ENCODE measurements at regions not wholly inside any gene's neighbourhood (a gene's known extent, or its start where the extent isn't known, plus 50 kb on each side); places are given as distances from the start of the nearest gene placed in this dataset.
"Not testable (repeated sequence)": the region's sequence is repeated elsewhere in the genome, so short reads cannot be mapped to it uniquely, and the experiment has no call there.

DNA sequence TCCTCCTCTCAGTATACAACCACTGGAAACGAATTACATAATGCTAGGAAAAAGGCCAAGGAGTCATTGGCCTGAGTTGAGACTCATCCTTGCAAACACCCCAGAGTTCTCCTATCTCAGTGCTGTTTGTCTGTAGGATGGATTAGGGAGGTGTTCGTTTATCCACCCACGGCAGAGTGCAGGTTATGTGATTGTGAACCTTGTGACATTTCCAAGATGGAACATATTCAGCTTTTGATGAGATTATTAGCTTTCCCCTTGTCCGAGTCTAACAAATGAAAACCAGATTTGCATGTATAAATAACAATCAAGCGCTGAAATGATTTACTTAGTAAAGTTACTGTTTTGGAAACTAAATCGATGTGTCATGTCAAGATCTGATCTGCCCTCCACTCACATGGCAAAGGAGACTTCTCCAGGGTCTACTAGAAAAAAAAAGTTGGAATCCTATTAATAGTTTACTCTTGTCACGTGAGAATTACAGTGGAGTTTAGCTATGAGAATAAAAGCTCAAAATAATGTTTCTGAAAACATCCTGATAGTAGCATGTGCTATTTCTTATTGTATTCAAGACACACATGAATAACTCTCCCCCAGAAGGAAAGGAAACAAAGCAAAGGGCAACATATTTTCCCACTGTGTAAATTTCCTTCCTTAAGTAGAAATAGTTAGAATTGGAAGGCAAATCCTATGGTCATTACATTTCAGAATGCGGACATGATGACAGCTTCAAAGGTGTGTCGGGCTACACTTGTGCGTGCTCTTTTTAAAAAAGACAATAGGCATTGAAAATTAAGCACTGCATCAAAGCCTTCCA lies 600.4 kb downstream of the EBF1 start:
- no peak for DNase-seq (ENCODE audit: extremely low spot score, unreplicated experiment)
- Mint-ChIP-seq H3K27me3 (ENCODE audit: unreplicated experiment) (no peaks in the 10 kb centered on the region), H3K4me1 (ENCODE audit: unreplicated experiment) (peaks cover 10% of the 10 kb centered on the region), H3K9me3 (ENCODE audit: unreplicated experiment) (no peaks in the 10 kb centered on the region), H3K36me3 (ENCODE audit: unreplicated experiment) (no peaks in the 10 kb centered on the region), H3K27ac (ENCODE audit: unreplicated experiment) (peak overlapping the region; percentile 15), H3K4me3 (ENCODE audit: unreplicated experiment) (no peak overlapping the region)
- TF ChIP-seq, protein P1, sequence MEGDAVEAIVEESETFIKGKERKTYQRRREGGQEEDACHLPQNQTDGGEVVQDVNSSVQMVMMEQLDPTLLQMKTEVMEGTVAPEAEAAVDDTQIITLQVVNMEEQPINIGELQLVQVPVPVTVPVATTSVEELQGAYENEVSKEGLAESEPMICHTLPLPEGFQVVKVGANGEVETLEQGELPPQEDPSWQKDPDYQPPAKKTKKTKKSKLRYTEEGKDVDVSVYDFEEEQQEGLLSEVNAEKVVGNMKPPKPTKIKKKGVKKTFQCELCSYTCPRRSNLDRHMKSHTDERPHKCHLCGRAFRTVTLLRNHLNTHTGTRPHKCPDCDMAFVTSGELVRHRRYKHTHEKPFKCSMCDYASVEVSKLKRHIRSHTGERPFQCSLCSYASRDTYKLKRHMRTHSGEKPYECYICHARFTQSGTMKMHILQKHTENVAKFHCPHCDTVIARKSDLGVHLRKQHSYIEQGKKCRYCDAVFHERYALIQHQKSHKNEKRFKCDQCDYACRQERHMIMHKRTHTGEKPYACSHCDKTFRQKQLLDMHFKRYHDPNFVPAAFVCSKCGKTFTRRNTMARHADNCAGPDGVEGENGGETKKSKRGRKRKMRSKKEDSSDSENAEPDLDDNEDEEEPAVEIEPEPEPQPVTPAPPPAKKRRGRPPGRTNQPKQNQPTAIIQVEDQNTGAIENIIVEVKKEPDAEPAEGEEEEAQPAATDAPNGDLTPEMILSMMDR (IDR thresholded peaks at IDR 0.05): no peak

DNA sequence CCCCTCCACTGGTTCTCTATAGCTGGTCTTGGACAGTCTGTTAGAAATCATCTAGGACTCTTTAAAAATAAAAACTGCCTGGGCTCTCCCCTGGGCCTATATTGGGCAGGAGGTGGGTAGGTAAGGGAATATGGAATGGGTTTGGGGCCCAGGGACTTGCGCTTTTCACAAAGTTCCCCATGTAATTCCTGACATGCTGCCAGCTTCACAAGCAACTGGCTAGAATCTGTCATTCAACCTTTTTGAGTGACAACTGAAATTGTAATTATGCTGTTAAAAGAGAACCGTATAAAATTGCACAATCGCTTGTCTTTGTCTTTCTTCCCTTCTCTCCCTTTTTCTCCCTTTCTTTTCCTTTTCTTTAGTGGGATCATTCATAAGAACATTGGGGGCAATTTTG lies 603.1 kb downstream of the EBF1 start:
- peaks cover 28% of the 10 kb centered on the region for H3K4me1 Mint-ChIP-seq (ENCODE audit: unreplicated experiment)
- no peak overlapping the region for H3K27ac Mint-ChIP-seq (ENCODE audit: unreplicated experiment)
- H3K27me3 Mint-ChIP-seq (ENCODE audit: unreplicated experiment): no peaks in the 10 kb centered on the region
- no peaks in the 10 kb centered on the region for H3K9me3 Mint-ChIP-seq (ENCODE audit: unreplicated experiment)
- no peaks in the 10 kb centered on the region for H3K36me3 Mint-ChIP-seq (ENCODE audit: unreplicated experiment)
- DNase-seq (ENCODE audit: extremely low spot score, unreplicated experiment): no peak
- TF ChIP-seq, protein P1 (IDR thresholded peaks at IDR 0.05): no peak
- no peak overlapping the region for H3K4me3 Mint-ChIP-seq (ENCODE audit: unreplicated experiment)

- Mint-ChIP-seq H3K9me3 (ENCODE audit: unreplicated experiment) (no peaks in the 10 kb centered on the region), H3K27ac (ENCODE audit: unreplicated experiment) (no peak overlapping the region), H3K36me3 (ENCODE audit: unreplicated experiment) (no peaks in the 10 kb centered on the region), H3K27me3 (ENCODE audit: unreplicated experiment) (no peaks in the 10 kb centered on the region), H3K4me1 (ENCODE audit: unreplicated experiment) (peaks cover 34% of the 10 kb centered on the region), H3K4me3 (ENCODE audit: unreplicated experiment) (no peak overlapping the region)
- TF ChIP-seq, protein P1 (IDR thresholded peaks at IDR 0.05): no peak
- no peak for DNase-seq (ENCODE audit: extremely low spot score, unreplicated experiment)
These were observed 605.2 kb downstream of the EBF1 start for GRCh38 chr5:158494541-158494940.

DNA sequence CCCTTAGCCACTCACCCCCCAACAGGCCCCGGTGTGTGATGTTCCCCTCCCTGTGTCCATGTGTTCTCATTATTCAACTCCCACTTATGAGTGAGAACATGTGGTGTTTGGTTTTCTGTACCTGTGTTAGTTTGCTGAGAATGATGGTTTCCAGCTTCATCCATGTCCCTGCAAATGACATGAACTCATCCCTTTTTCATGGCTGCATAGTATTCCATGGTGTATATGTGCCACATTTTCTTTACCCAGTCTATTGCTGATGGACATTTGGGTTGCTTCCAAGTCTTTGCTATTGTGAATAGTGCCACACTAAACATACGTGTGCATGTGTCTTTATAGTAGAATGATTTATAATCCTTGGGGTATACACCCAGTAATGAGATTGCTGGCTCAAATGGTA lies 605.7 kb downstream of the EBF1 start:
- H3K4me3 Mint-ChIP-seq (ENCODE audit: unreplicated experiment); H3K36me3 Mint-ChIP-seq (ENCODE audit: unreplicated experiment): not testable (repeated sequence)

GRCh38 chr5:158492841-158493242 lies 606.9 kb downstream of the EBF1 start:
- Mint-ChIP-seq H3K36me3 (ENCODE audit: unreplicated experiment) (no peaks in the 10 kb centered on the region), H3K4me3 (ENCODE audit: unreplicated experiment) (no peak overlapping the region), H3K4me1 (ENCODE audit: unreplicated experiment) (peaks cover 42% of the 10 kb centered on the region), H3K27ac (ENCODE audit: unreplicated experiment) (peak overlapping the region; percentile 84), H3K9me3 (ENCODE audit: unreplicated experiment) (no peaks in the 10 kb centered on the region), H3K27me3 (ENCODE audit: unreplicated experiment) (no peaks in the 10 kb centered on the region)
- TF ChIP-seq, protein P1 (IDR thresholded peaks at IDR 0.05): no peak
- no peak for DNase-seq (ENCODE audit: extremely low spot score, unreplicated experiment)

More for the DNA sequence above, 605.7 kb downstream of the EBF1 start:
- H3K27me3 Mint-ChIP-seq (ENCODE audit: unreplicated experiment); DNase-seq (ENCODE audit: extremely low spot score, unreplicated experiment); H3K9me3 Mint-ChIP-seq (ENCODE audit: unreplicated experiment); H3K27ac Mint-ChIP-seq (ENCODE audit: unreplicated experiment): not testable (repeated sequence)
- H3K4me1 Mint-ChIP-seq (ENCODE audit: unreplicated experiment): peaks cover 34% of the 10 kb centered on the region
